Neural cell (in vitro differentiated cells): ENCODE measurements at regions not wholly inside any gene's neighbourhood (a gene's known extent, or its start where the extent isn't known, plus 50 kb on each side); places are given as distances from the start of the nearest gene placed in this dataset.

ENCODE experiments used
- H2AFZ ChIP-seq: fragments of 200-600, 300-800 bp; sonication (generic), shearing (Covaris generic); 2 replicates; pipeline ENCODE4 v1.6.0; 2014; ENCODE audit warnings: low read depth, mild to moderate bottlenecking, antibody characterized with exemption, low read length, moderate library complexity
- H3F3A ChIP-seq: fragments of 200-600 bp; shearing (Covaris generic); 2 replicates; pipeline ENCODE4 v1.6.1; 2016; ENCODE audit warnings: mild to moderate bottlenecking, moderate library complexity, mixed read lengths, antibody characterized with exemption, low read length; ENCODE audit not compliant: insufficient read depth, poor library complexity, severe bottlenecking
- H3K27ac ChIP-seq: fragments of 200-600, 300-800 bp; sonication (generic), shearing (Covaris generic); 2 replicates; pipeline ENCODE4 v1.5.1; 2014; ENCODE audit warnings: mild to moderate bottlenecking, low read length, moderate library complexity
- H3K27me3 ChIP-seq: fragments of 300-800, 200-600 bp; sonication (generic), shearing (Covaris generic); 2 replicates; pipeline ENCODE4 v1.6.0; 2014; ENCODE audit warnings: mild to moderate bottlenecking, low read depth, low read length, moderate library complexity; ENCODE audit not compliant: insufficient read depth
- H3K36me3 ChIP-seq: fragments of 300-800, 200-600 bp; sonication (generic), shearing (Covaris generic); 2 replicates; pipeline ENCODE4 v1.5.1; 2014; ENCODE audit warnings: mild to moderate bottlenecking, antibody characterized with exemption, low read length, moderate library complexity; ENCODE audit not compliant: insufficient read depth
- H3K4me2 ChIP-seq: fragments of 300-800, 200-600 bp; sonication (generic), shearing (Covaris generic); 2 replicates; pipeline ENCODE4 v1.6.0; 2014; ENCODE audit warnings: mild to moderate bottlenecking, low read length
- H3K4me3 ChIP-seq: fragments of 300-800, 200-600 bp; sonication (generic), shearing (Covaris generic); 2 replicates; pipeline ENCODE4 v1.5.1; 2014; ENCODE audit warnings: mild to moderate bottlenecking, low read length, moderate library complexity
- H3K79me2 ChIP-seq: fragments of 200-600 bp; shearing (Covaris generic); replicated peaks from 2 replicates; pipeline ENCODE4 v1.6.0; 2014; ENCODE audit warnings: mild to moderate bottlenecking, low read length, moderate library complexity; ENCODE audit not compliant: insufficient read depth
- H3K9ac ChIP-seq: fragments of 300-800, 200-600 bp; sonication (generic), shearing (Covaris generic); 2 replicates; pipeline ENCODE4 v1.6.1; 2016; ENCODE audit warnings: mild to moderate bottlenecking, low read length, mixed read lengths
- H3K9me2 ChIP-seq: fragments of 200-600 bp; shearing (Covaris generic); 2 replicates; pipeline ENCODE4 v1.6.1; 2016; ENCODE audit warnings: mild to moderate bottlenecking, low read length, mixed read lengths; ENCODE audit not compliant: insufficient read depth
- H3K9me3 ChIP-seq: fragments of 200-600, 300-800 bp; sonication (generic), shearing (Covaris generic); 2 replicates; pipeline ENCODE4 v1.6.1; 2016; ENCODE audit warnings: mild to moderate bottlenecking, mixed run types, low read length, moderate library complexity, mixed read lengths
- H4K20me1 ChIP-seq: fragments of 200-600 bp; shearing (Covaris generic); 2 replicates; pipeline ENCODE4 v1.6.1; 2016; ENCODE audit warnings: mild to moderate bottlenecking, mixed run types; ENCODE audit not compliant: insufficient read depth
- CTCF ChIP-seq: fragments of 450-650 bp; IDR thresholded peaks from 2 replicates; pipeline ENCODE4 v1.5.1; 2014; ENCODE audit warnings: antibody characterized with exemption, mild to moderate bottlenecking, moderate library complexity; ENCODE audit not compliant: poor library complexity, severe bottlenecking
- EP300 ChIP-seq: fragments of 450-650 bp; conservative IDR thresholded peaks from 2 replicates; pipeline ENCODE4 v1.6.1; 2014; ENCODE audit warnings: antibody characterized with exemption, mild to moderate bottlenecking, moderate library complexity; ENCODE audit not compliant: poor library complexity, severe bottlenecking
- EZH2 ChIP-seq: fragments of 200-600, 300-800 bp; shearing (Covaris generic), sonication (generic); IDR thresholded peaks from 2 replicates; pipeline ENCODE4 v1.6.1; 2014; ENCODE audit warnings: antibody characterized with exemption, low read length, borderline replicate concordance, mild to moderate bottlenecking; ENCODE audit not compliant: insufficient read depth, poor library complexity, severe bottlenecking
- MXI1 ChIP-seq: fragments of 450-650 bp; conservative IDR thresholded peaks from 2 replicates; pipeline ENCODE4 v1.6.1; 2014; ENCODE audit warnings: antibody characterized with exemption, mild to moderate bottlenecking; ENCODE audit not compliant: poor library complexity, severe bottlenecking
- POLR2AphosphoS5 ChIP-seq: IDR thresholded peaks from 2 replicates; pipeline ENCODE4 v1.6.1; 2012
- RAD21 ChIP-seq: fragments of 450-650 bp; conservative IDR thresholded peaks from 2 replicates; pipeline ENCODE4 v1.6.1; 2014; ENCODE audit warnings: antibody characterized with exemption, mild to moderate bottlenecking, moderate library complexity
- REST ChIP-seq: IDR thresholded peaks from 2 replicates; pipeline ENCODE4 v1.6.1; 2012; ENCODE audit warnings: borderline replicate concordance
- SMC3 ChIP-seq: fragments of 450-650 bp; conservative IDR thresholded peaks from 2 replicates; pipeline ENCODE4 v1.6.1; 2014; ENCODE audit warnings: antibody characterized with exemption, mild to moderate bottlenecking, moderate library complexity; ENCODE audit not compliant: poor library complexity
- TAF1 ChIP-seq: IDR thresholded peaks from 2 replicates; pipeline ENCODE4 v1.6.1; 2012; ENCODE audit warnings: low read depth

DNA sequence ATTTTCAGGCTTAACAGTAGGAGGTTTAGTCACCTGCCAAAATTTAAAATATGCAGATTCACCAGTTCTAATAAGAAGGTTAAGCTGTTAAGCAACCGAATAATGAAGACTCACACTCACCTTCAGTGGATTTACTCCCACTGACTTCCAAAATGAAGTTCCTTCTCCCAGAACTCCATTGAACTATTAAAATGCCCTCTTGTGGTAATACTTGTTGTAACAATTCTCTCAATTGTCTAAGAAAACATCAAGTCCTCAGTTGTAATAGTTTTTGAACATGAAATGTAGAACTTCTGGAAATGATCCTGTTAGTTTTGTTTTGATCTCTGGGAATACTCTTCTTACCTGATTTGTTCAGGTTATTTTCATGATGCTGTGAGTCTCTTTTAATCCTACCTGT, 522.0 kb upstream of the ATXN8OS start:
- H3K27ac ChIP-seq: no peak overlapping the region
- no peaks in the 10 kb centered on the region for H3K79me2 ChIP-seq
- H3K4me3 ChIP-seq: no peak overlapping the region
- H3K36me3 ChIP-seq: no peaks in the 10 kb centered on the region
- no peaks in the 10 kb centered on the region for H3K9me3 ChIP-seq
- H3F3A ChIP-seq: no peaks in the 10 kb centered on the region
- TF ChIP-seq SMC3: no peak
- no peak for TF ChIP-seq EZH2
- TF ChIP-seq CTCF: no peak
- no peak for TF ChIP-seq RAD21
- TF ChIP-seq REST: no peak
- TF ChIP-seq EP300: no peak
- TF ChIP-seq POLR2AphosphoS5: no peak
- no peak for TF ChIP-seq TAF1
- no peak for TF ChIP-seq MXI1
- no peak overlapping the region for H2AFZ ChIP-seq
- H3K9ac ChIP-seq: no peak overlapping the region
- H4K20me1 ChIP-seq: no peaks in the 10 kb centered on the region
- H3K27me3 ChIP-seq: no peaks in the 10 kb centered on the region
- no peaks in the 10 kb centered on the region for H3K9me2 ChIP-seq
- no peak overlapping the region for H3K4me2 ChIP-seq

DNA sequence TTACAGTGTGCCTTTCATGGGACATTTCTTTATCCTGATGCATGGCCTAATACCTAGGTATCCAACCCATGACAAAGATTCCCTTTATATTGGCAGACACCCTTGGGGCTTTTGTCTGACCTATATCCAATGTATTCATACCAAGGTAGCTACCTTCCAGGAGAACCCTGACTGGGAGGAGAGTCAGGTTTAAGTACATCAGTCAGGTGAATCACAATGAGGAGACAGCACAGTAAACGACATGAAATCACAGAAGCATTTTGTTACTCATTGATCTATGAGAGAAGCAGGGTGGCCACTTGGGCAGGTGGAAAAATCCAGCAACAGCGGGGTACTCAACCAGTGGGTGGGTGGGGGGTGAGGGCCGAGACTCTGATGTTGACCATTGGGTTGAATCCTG, 527.4 kb upstream of the ATXN8OS start:
- Histone ChIP-seq H3F3A (no peaks in the 10 kb centered on the region), H3K9ac (no peak overlapping the region), H3K79me2 (no peaks in the 10 kb centered on the region), H4K20me1 (no peaks in the 10 kb centered on the region), H3K27ac (no peak overlapping the region), H3K9me2 (no peaks in the 10 kb centered on the region), H3K27me3 (no peaks in the 10 kb centered on the region), H3K4me3 (no peak overlapping the region), H3K36me3 (no peaks in the 10 kb centered on the region), H3K9me3 (no peaks in the 10 kb centered on the region), H2AFZ (no peak overlapping the region), H3K4me2 (no peak overlapping the region)
- TF ChIP-seq REST (no peak), TAF1 (no peak), MXI1 (no peak), POLR2AphosphoS5 (no peak), EP300 (no peak), CTCF (no peak), SMC3 (no peak), RAD21 (no peak), EZH2 (no peak)
